Right kidney (tissue), 1 donor: ENCODE measurements at regions not wholly inside any gene's neighbourhood (a gene's known extent, or its start where the extent isn't known, plus 50 kb on each side); places are given as distances from the start of the nearest gene placed in this dataset.

ENCODE experiments used
- DNase-seq: peaks from one replicate; pipeline ENCODE4 v3.0.0-alpha.2; 2016

GRCh38 chr20:8935878-8936277 is 133.0 kb upstream of the PLCB4 start:
- DNase-seq, result no peak

GRCh38 chr20:8938532-8938931 is 130.4 kb upstream of the PLCB4 start:
- no peak for DNase-seq

GRCh38 chr20:8940326-8940725 is 128.6 kb upstream of the PLCB4 start:
- no peak for DNase-seq

GRCh38 chr20:8943631-8944030 is 125.3 kb upstream of the PLCB4 start:
- no peak for DNase-seq

GRCh38 chr20:8946036-8946940 is 122.6 kb upstream of the PLCB4 start:
- no peak for DNase-seq

- no peak for DNase-seq
These were observed 120.4 kb upstream of the PLCB4 start for GRCh38 chr20:8948442-8949020.

GRCh38 chr20:8951164-8951563 is 117.7 kb upstream of the PLCB4 start:
- DNase-seq, result no peak

GRCh38 chr20:8952721-8953120 is 116.2 kb upstream of the PLCB4 start:
- no peak for DNase-seq

GRCh38 chr20:8953300-8953699 is 115.6 kb upstream of the PLCB4 start:
- no peak for DNase-seq

- no peak for DNase-seq
These were observed 108.6 kb upstream of the PLCB4 start for GRCh38 chr20:8960241-8960640.

- DNase-seq, result no peak
These were observed 105.6 kb upstream of the PLCB4 start for GRCh38 chr20:8963330-8963729.

- DNase-seq, result no peak
These were observed 103.8 kb upstream of the PLCB4 start for GRCh38 chr20:8964959-8965562.

GRCh38 chr20:8967641-8968245 is 101.1 kb upstream of the PLCB4 start:
- no peak for DNase-seq

- DNase-seq, result no peak
These were observed 99.7 kb upstream of the PLCB4 start for GRCh38 chr20:8969146-8969583.

- DNase-seq, result no peak
These were observed 97.1 kb upstream of the PLCB4 start for GRCh38 chr20:8971669-8972316.

GRCh38 chr20:8972963-8973705 is 95.8 kb upstream of the PLCB4 start:
- DNase-seq, result no peak

GRCh38 chr20:8974009-8974708 is 94.7 kb upstream of the PLCB4 start:
- DNase-seq, result no peak

- no peak for DNase-seq
These were observed 87.4 kb upstream of the PLCB4 start for GRCh38 chr20:8981482-8981881.

GRCh38 chr20:8983478-8984345 is 85.2 kb upstream of the PLCB4 start:
- no peak for DNase-seq

GRCh38 chr20:8986631-8987030 is 82.3 kb upstream of the PLCB4 start:
- no peak for DNase-seq
